ENCODE measurements at regions not wholly inside any gene's neighbourhood (a gene's known extent, or its start where the extent isn't known, plus 50 kb on each side); places are given as distances from the start of the nearest gene placed in this dataset.
A peak's percentile ranks its signal among the peaks of the same experiment; 100 is the strongest.
"Not testable (repeated sequence)": the region's sequence is repeated elsewhere in the genome, so short reads cannot be mapped to it uniquely, and the experiment has no call there.

DNA sequence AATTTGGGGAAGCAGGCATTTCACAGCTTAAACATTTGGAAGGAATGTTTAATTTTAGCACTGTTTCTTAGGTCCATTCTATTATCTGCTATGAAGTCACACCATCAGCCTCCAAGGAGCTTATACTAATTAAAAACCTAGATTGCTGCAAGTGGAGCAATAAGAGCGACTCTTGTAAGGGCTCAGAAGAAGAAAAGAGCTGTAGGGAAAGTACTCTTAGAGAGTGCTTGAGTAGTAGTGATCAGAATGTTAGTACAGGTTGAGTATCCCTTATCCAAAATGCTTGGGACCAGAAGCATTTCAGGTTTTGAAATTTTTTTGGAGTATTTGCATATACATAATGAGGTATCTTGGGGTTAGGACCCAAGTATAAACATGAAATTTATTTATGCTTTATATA is 285.3 kb downstream of the UBE3D start:
- no peak for DNase-seq (ENCODE audit: low read depth)
- no peak overlapping the region for H3K4me3 ChIP-seq (ENCODE audit: low read length)
- TF ChIP-seq, protein P1, sequence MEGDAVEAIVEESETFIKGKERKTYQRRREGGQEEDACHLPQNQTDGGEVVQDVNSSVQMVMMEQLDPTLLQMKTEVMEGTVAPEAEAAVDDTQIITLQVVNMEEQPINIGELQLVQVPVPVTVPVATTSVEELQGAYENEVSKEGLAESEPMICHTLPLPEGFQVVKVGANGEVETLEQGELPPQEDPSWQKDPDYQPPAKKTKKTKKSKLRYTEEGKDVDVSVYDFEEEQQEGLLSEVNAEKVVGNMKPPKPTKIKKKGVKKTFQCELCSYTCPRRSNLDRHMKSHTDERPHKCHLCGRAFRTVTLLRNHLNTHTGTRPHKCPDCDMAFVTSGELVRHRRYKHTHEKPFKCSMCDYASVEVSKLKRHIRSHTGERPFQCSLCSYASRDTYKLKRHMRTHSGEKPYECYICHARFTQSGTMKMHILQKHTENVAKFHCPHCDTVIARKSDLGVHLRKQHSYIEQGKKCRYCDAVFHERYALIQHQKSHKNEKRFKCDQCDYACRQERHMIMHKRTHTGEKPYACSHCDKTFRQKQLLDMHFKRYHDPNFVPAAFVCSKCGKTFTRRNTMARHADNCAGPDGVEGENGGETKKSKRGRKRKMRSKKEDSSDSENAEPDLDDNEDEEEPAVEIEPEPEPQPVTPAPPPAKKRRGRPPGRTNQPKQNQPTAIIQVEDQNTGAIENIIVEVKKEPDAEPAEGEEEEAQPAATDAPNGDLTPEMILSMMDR (conservative IDR thresholded peaks at IDR 0.05; ENCODE audit: low read depth, low read length): no peak

DNA sequence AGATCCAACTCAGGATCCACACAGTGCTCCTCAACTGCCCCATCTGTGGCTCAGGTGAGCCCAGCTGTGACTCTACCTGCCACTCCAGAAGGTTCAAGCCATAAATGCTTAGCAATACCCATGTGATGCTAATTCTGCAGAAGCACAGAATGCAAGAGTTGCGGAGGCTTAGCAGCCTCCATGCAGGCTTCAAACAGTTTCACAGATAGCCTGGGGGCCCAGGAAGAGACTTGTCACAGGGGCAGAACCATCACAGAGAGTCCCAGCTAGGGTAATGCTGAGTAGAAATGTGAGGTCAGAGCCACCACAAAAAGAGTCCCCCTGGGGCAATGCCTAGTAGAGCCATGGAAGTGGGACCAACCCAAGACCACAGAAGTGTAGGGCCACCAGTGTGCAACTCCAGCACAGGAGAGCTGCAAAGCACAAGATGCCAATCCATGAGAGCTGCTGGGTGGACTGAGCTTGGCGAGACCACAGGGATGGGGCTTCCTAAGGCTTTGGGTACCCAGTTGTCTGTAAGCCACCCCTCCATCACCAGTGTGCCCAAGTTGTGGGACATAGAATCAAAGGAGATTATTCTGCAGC is 283.9 kb downstream of the UBE3D start:
- TF ChIP-seq, protein P1 (conservative IDR thresholded peaks at IDR 0.05; ENCODE audit: low read depth, low read length): no peak
- DNase-seq (ENCODE audit: low read depth): no peak
- no peak overlapping the region for H3K4me3 ChIP-seq (ENCODE audit: low read length)

DNA sequence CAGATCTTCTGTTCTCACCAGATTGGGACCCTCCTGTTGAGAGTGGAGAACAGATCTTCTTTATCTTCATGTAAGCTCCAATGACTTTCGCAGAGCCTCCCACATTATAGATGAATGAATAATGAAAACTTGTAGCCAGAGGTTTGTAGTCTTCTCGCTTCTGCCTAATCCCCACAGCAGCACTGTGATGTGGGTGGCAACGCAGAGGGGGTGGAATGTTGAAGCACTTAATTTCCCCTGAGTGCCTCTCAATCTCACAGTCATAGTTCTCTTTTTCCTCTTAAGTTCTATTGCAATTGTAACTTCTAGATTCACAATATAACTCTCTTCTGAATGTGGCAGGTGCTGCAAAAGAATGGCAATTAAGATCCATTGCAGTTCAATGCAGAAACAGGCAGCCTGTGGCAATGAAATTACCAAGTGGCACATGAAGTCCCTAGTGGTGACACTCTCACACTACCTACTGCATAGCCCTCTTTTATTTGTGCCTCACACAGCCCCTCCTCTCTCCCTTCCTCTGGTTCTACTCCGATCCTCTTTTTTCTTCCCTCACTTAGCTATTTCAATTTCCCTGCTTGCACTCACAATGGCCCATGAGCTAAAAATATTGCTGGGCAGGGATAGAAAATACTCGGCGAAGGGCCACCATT is 281.9 kb downstream of the UBE3D start:
- TF ChIP-seq, protein P1 (conservative IDR thresholded peaks at IDR 0.05; ENCODE audit: low read depth, low read length): peak; percentile 44
- DNase-seq (ENCODE audit: low read depth): no peak
- H3K4me3 ChIP-seq (ENCODE audit: low read length): no peak overlapping the region

DNA sequence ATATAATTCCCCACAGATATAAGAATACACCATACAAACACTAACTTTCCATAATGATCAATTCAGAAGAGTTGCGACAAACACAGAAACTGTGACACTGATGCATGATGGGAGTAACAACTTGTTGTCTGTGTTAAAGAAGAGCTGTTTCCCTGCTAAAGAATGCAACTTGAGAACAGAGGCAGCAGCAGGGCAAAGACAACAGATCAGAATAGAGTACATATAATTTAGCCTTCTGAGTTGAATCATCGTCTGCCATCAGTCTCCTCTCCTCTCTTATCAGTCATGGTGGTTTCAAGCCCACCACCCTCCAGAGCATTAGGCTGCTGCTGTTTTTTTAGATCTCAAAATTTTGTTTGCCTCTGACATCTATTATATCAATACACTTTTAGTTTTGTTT is 280.4 kb downstream of the UBE3D start:
- DNase-seq (ENCODE audit: low read depth): no peak
- TF ChIP-seq, protein P1 (conservative IDR thresholded peaks at IDR 0.05; ENCODE audit: low read depth, low read length): no peak
- H3K4me3 ChIP-seq (ENCODE audit: low read length): no peak overlapping the region

DNA sequence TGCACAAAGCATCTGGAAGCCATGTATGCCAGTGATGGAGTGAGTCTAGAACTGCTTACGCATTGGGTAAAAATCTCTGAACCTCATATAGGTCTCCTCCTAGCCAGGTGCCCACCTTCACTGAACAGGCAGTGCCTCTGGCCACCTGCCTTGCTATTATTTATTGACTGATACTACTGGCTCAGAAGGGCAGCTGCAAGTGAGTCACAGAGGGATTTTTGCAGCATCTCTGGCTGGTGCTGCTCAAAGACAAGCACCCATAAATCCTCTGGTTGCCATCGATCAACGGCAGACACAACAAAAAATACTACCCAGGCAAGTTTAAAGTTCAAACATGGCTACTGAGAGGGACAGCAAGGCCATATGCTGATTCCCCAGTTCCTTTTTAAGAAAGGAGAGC is 279.4 kb downstream of the UBE3D start:
- no peak overlapping the region for H3K4me3 ChIP-seq (ENCODE audit: low read length)
- TF ChIP-seq, protein P1 (conservative IDR thresholded peaks at IDR 0.05; ENCODE audit: low read depth, low read length): no peak

DNA sequence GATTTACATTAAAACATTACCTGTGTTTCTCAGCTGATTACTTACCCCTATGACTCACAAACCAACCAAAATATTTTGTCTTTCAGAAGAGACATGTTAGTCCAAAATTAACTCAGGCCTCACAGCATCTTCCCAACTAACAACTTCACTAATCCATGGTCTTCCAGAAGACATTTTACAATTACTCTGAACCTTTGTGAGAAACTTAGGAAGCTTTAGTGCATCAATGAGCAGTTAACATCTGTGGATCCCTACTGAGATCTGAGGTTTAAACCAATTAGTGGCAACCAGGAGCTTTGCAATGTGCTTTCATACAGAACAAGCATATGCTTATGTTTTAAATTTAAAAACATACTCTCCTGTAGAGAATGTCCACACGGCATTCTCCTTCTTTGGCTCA is 269.7 kb downstream of the UBE3D start:
- no peak overlapping the region for H3K4me3 ChIP-seq (ENCODE audit: low read length)
- TF ChIP-seq, protein P1 (conservative IDR thresholded peaks at IDR 0.05; ENCODE audit: low read depth, low read length): no peak
- DNase-seq (ENCODE audit: low read depth): no peak

More for the DNA sequence above, 279.4 kb downstream of the UBE3D start:
- DNase-seq (ENCODE audit: low read depth): no peak

DNA sequence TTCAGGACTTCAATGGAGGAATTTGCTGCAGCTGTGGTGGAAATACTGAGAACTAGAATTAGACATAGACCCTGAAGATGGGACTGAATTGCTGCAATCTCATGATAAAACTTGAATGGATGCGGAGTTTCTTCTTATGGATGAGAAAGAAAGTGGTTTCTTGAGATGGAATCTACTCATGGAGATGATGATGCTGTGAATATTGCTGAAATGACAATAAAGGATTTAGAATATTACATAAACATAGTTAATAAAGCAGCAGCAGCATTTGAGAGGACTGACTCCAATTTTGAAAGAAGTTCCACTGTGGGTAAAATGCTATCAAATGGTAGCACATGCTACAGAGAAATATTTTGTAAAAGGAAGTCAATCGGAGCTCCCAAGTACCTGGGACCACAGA is 264.6 kb downstream of the UBE3D start:
- no peak overlapping the region for H3K4me3 ChIP-seq (ENCODE audit: low read length)

DNA sequence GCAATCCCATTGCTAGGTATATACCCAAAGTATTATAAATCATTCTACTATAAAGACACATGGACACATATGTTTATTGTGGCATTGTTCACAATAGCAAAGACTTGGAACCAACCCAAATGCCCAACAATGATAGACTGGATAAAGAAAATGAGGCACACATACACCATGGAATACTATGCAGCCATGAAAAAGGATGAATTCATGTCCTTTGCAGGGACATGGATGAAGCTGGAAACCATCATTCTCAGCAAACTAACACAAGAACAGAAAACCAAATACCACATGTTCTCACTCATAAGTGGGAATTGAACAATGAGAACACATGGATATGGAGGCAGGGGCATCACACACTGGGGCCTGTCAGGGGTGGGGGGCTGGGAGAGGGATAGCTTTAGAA is 249.4 kb downstream of the UBE3D start:
- H3K4me3 ChIP-seq (ENCODE audit: low read length): not testable (repeated sequence)

More for the DNA sequence above, 264.6 kb downstream of the UBE3D start:
- no peak for DNase-seq (ENCODE audit: low read depth)
- TF ChIP-seq, protein P1 (conservative IDR thresholded peaks at IDR 0.05; ENCODE audit: low read depth, low read length): no peak

More for the DNA sequence above, 249.4 kb downstream of the UBE3D start:
- DNase-seq (ENCODE audit: low read depth): not testable (repeated sequence)

All from retinal pigment epithelial cell (primary cell).